ENCODE measurements at regions not wholly inside any gene's neighbourhood (a gene's known extent, or its start where the extent isn't known, plus 50 kb on each side); places are given as distances from the start of the nearest gene placed in this dataset.

GRCh38 chr4:137825505-137825904 is 293.2 kb upstream of the PCDH18 start:
- no peak for ATAC-seq (ENCODE audit: low FRiP score)
- DNase-seq (ENCODE audit: low spot score): no peak
- TF ChIP-seq CTCF (IDR thresholded peaks at IDR 0.05): no peak

- no peak for DNase-seq (ENCODE audit: low spot score)
- ATAC-seq (ENCODE audit: low FRiP score): no peak
- TF ChIP-seq CTCF (IDR thresholded peaks at IDR 0.05): no peak
Observed at GRCh38 chr4:137823007-137823406, 290.7 kb upstream of the PCDH18 start.

- no peak for DNase-seq (ENCODE audit: low spot score)
- TF ChIP-seq CTCF (IDR thresholded peaks at IDR 0.05): no peak
- no peak for ATAC-seq (ENCODE audit: low FRiP score)
Observed at GRCh38 chr4:137819964-137820383, 287.7 kb upstream of the PCDH18 start.

GRCh38 chr4:137812258-137812657 is 280.0 kb upstream of the PCDH18 start:
- no peak for TF ChIP-seq CTCF (IDR thresholded peaks at IDR 0.05)
- no peak for ATAC-seq (ENCODE audit: low FRiP score)

GRCh38 chr4:137806420-137806819 is 274.1 kb upstream of the PCDH18 start:
- ATAC-seq (ENCODE audit: low FRiP score): no peak
- TF ChIP-seq CTCF (IDR thresholded peaks at IDR 0.05): no peak
- no peak for DNase-seq (ENCODE audit: low spot score)

More at GRCh38 chr4:137812258-137812657, 280.0 kb upstream of the PCDH18 start:
- DNase-seq (ENCODE audit: low spot score): no peak

DNA sequence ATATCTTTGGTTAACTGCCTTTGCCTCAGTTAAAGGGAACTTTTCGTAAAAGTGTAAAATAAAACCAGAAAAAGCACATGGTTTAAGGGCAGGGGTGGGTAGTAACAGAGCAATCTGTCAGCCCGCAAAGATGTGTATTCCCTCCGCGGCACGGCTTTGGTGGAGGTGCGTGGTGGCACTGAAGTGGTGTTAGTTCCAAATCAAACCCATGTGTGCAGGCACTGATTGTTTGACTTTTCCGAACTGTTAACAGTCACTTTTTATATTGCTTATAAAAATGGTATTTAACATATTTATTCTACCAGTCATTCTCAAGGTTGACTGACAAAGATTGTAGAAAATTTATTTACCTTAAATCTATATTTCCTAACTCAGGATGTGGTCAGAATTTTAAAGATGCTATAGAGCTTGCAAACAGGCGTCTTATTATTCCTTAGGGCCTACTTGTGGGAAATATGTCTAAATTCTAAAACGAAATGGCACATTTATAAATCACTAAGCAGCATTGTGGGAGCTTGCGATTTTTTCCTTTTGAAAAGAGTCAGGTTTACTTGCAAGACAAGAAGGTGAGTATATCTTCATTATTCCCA is 272.7 kb upstream of the PCDH18 start:
- no peak for TF ChIP-seq CTCF (IDR thresholded peaks at IDR 0.05)
- DNase-seq (ENCODE audit: low spot score): no peak
- no peak for ATAC-seq (ENCODE audit: low FRiP score)

GRCh38 chr4:137800861-137801260 is 268.6 kb upstream of the PCDH18 start:
- TF ChIP-seq CTCF (IDR thresholded peaks at IDR 0.05): no peak
- no peak for ATAC-seq (ENCODE audit: low FRiP score)
- no peak for DNase-seq (ENCODE audit: low spot score)

Data from omental fat pad (tissue), 3 donors.